ENCODE measurements at regions not wholly inside any gene's neighbourhood (a gene's known extent, or its start where the extent isn't known, plus 50 kb on each side); places are given as distances from the start of the nearest gene placed in this dataset.

DNA sequence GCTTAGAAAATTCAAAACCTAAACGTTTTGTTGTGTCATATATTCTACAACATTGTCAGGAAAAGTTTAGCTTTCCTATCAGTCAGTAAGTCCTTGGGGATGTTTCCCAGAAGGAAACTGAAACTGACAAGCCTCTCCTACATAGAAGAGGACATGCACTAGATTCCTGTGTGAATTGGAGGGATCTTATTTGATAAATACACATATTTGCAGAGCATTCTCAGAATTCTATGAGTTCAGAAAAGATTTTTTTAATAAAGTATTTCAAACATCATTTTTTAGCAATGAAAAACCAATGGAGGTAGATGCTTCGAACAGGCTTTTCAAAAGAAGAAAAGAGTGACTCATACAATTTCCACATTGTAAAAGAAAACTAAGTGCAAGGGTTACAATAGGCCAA is 1706.7 kb downstream of the SUCLG1 start:
- TF ChIP-seq, protein P1, sequence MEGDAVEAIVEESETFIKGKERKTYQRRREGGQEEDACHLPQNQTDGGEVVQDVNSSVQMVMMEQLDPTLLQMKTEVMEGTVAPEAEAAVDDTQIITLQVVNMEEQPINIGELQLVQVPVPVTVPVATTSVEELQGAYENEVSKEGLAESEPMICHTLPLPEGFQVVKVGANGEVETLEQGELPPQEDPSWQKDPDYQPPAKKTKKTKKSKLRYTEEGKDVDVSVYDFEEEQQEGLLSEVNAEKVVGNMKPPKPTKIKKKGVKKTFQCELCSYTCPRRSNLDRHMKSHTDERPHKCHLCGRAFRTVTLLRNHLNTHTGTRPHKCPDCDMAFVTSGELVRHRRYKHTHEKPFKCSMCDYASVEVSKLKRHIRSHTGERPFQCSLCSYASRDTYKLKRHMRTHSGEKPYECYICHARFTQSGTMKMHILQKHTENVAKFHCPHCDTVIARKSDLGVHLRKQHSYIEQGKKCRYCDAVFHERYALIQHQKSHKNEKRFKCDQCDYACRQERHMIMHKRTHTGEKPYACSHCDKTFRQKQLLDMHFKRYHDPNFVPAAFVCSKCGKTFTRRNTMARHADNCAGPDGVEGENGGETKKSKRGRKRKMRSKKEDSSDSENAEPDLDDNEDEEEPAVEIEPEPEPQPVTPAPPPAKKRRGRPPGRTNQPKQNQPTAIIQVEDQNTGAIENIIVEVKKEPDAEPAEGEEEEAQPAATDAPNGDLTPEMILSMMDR (IDR thresholded peaks at IDR 0.05), result no peak
- no peak for TF ChIP-seq POLR2A (IDR thresholded peaks at IDR 0.05)

All from heart left ventricle (tissue), 13 donors.